Hepatocyte (in vitro differentiated cells): ENCODE measurements at regions not wholly inside any gene's neighbourhood (a gene's known extent, or its start where the extent isn't known, plus 50 kb on each side); places are given as distances from the start of the nearest gene placed in this dataset.

Experiments used
- DNase-seq: peaks from one replicate; pipeline ENCODE4 v3.0.0-alpha.2; 2016; ENCODE audit warnings: low spot score
- H2AFZ ChIP-seq: fragments of 200-600 bp; sonication (generic); 2 replicates; pipeline ENCODE4 v1.6.0; 2016; ENCODE audit warnings: antibody characterized with exemption, mild to moderate bottlenecking
- H3K27ac ChIP-seq: fragments of 200-600 bp; sonication (generic); 2 replicates; pipeline ENCODE4 v1.5.1; 2016; ENCODE audit warnings: mild to moderate bottlenecking
- H3K27me3 ChIP-seq: fragments of 200-600 bp; sonication (generic); 2 replicates; pipeline ENCODE4 v1.6.1; 2016
- H3K36me3 ChIP-seq: fragments of 200-600 bp; sonication (generic); replicated peaks from 2 replicates; pipeline ENCODE4 v1.5.1; 2016; ENCODE audit warnings: low read depth; ENCODE audit not compliant: insufficient read depth
- H3K4me1 ChIP-seq: fragments of 200-600 bp; sonication (generic); 2 replicates; pipeline ENCODE4 v1.5.1; 2016; ENCODE audit warnings: mild to moderate bottlenecking, moderate library complexity; ENCODE audit not compliant: insufficient read depth
- H3K4me2 ChIP-seq: fragments of 200-600 bp; sonication (generic); 2 replicates; pipeline ENCODE4 v1.6.0; 2016
- H3K4me3 ChIP-seq: fragments of 200-600 bp; sonication (generic); 2 replicates; pipeline ENCODE4 v1.5.1; 2016; ENCODE audit warnings: mild to moderate bottlenecking
- H3K79me2 ChIP-seq: fragments of 200-600 bp; sonication (generic); 2 replicates; pipeline ENCODE4 v1.6.0; 2017; ENCODE audit warnings: mild to moderate bottlenecking
- H3K9me2 ChIP-seq: fragments of 200-600 bp; sonication (generic); replicated peaks from 2 replicates; pipeline ENCODE4 v1.6.0; 2017; ENCODE audit warnings: mild to moderate bottlenecking; ENCODE audit not compliant: insufficient read depth
- H3K9me3 ChIP-seq: fragments of 200-600 bp; sonication (generic); 2 replicates; pipeline ENCODE4 v1.5.1; 2016; ENCODE audit warnings: low read depth, mild to moderate bottlenecking
- H4K20me1 ChIP-seq: fragments of 200-600 bp; sonication (generic); 2 replicates; pipeline ENCODE4 v1.6.0; 2016; ENCODE audit warnings: mild to moderate bottlenecking; ENCODE audit not compliant: insufficient read depth, poor library complexity, severe bottlenecking
- CTCF ChIP-seq: fragments of 200-600 bp; sonication (generic); IDR thresholded peaks from 2 replicates; pipeline ENCODE4 v1.5.1; 2016; ENCODE audit warnings: antibody characterized with exemption, mild to moderate bottlenecking; ENCODE audit not compliant: poor library complexity
- EZH2 ChIP-seq: fragments of 200-600 bp; sonication (generic); IDR thresholded peaks from 2 replicates; pipeline ENCODE4 v1.6.1; 2016; ENCODE audit warnings: antibody characterized with exemption, mild to moderate bottlenecking, borderline replicate concordance
- EZH2phosphoT487 ChIP-seq: fragments of 200-600 bp; sonication (generic); IDR thresholded peaks from one replicate; pipeline ENCODE4 v1.6.1; 2018; ENCODE audit warnings: antibody characterized with exemption, mild to moderate bottlenecking, low read depth, moderate library complexity; ENCODE audit not compliant: unreplicated experiment, severe bottlenecking
- WGBS: methylation state at CpG from one replicate; pipeline ENCODE4 v1.1.6; 2016; ENCODE audit warnings: low lambda C conversion rate; ENCODE audit errors: missing lambda C conversion rate; 5-methylcytosine and 5-hydroxymethylcytosine counted together

- no peaks in the 10 kb centered on the region for H3K9me3 ChIP-seq
- DNase-seq = no peak
- no peaks in the 10 kb centered on the region for H3K9me2 ChIP-seq
- no peak overlapping the region for H3K4me3 ChIP-seq
- H3K27me3 ChIP-seq = no peaks in the 10 kb centered on the region
- no peaks in the 10 kb centered on the region for H3K36me3 ChIP-seq
- no peak overlapping the region for H3K27ac ChIP-seq
- no peaks in the 10 kb centered on the region for H3K79me2 ChIP-seq
- no peak overlapping the region for H3K4me2 ChIP-seq
- WGBS = 83% methylated on average over 3 of the region's 3 CpGs
- H3K4me1 ChIP-seq = no peaks in the 10 kb centered on the region
- H2AFZ ChIP-seq = no peak overlapping the region
- TF ChIP-seq EZH2 = no peak
- TF ChIP-seq CTCF = no peak
- TF ChIP-seq EZH2phosphoT487 = no peak
- H4K20me1 ChIP-seq = no peaks in the 10 kb centered on the region
Observed at GRCh38 chr6:18973251-18973650, 586.1 kb downstream of the RNF144B start.

- DNase-seq = no peak
- H3K9me3 ChIP-seq = no peaks in the 10 kb centered on the region
- H4K20me1 ChIP-seq = no peaks in the 10 kb centered on the region
- no peaks in the 10 kb centered on the region for H3K27me3 ChIP-seq
- no peak overlapping the region for H2AFZ ChIP-seq
- TF ChIP-seq EZH2phosphoT487 (no peak), CTCF (no peak), EZH2 (no peak)
- WGBS = 94% methylated on average over 2 of the region's 2 CpGs
- H3K4me1 ChIP-seq = no peaks in the 10 kb centered on the region
- H3K4me2 ChIP-seq = no peak overlapping the region
- no peaks in the 10 kb centered on the region for H3K79me2 ChIP-seq
- no peak overlapping the region for H3K27ac ChIP-seq
- H3K9me2 ChIP-seq = no peaks in the 10 kb centered on the region
- no peak overlapping the region for H3K4me3 ChIP-seq
- no peaks in the 10 kb centered on the region for H3K36me3 ChIP-seq
Observed at GRCh38 chr6:18976091-18976490, 588.9 kb downstream of the RNF144B start.

GRCh38 chr6:18976966-18977365, 589.8 kb downstream of the RNF144B start:
- no peaks in the 10 kb centered on the region for H3K27me3 ChIP-seq
- TF ChIP-seq CTCF (no peak), EZH2 (no peak), EZH2phosphoT487 (no peak)
- 83% methylated on average over 1 of the region's 1 CpG for WGBS
- H3K9me3 ChIP-seq = no peaks in the 10 kb centered on the region
- H3K36me3 ChIP-seq = no peaks in the 10 kb centered on the region
- no peak overlapping the region for H2AFZ ChIP-seq
- no peaks in the 10 kb centered on the region for H3K9me2 ChIP-seq
- H3K27ac ChIP-seq = no peak overlapping the region
- H4K20me1 ChIP-seq = no peaks in the 10 kb centered on the region
- H3K4me1 ChIP-seq = no peaks in the 10 kb centered on the region
- H3K79me2 ChIP-seq = no peaks in the 10 kb centered on the region
- H3K4me2 ChIP-seq = no peak overlapping the region
- no peak overlapping the region for H3K4me3 ChIP-seq
- DNase-seq = no peak
